ENCODE measurements at regions not wholly inside any gene's neighbourhood (a gene's known extent, or its start where the extent isn't known, plus 50 kb on each side); places are given as distances from the start of the nearest gene placed in this dataset.

GRCh38 chr7:45983720-45984255 lies 62.7 kb upstream of the IGFBP3 start:
- no peak for DNase-seq (ENCODE audit: low read depth)

- no peak for DNase-seq (ENCODE audit: low read depth)
Measured at GRCh38 chr7:45982907-45983719, 62.0 kb upstream of the IGFBP3 start.

GRCh38 chr7:45982132-45982531 lies 61.1 kb upstream of the IGFBP3 start:
- DNase-seq (ENCODE audit: low read depth), result no peak

- no peak for DNase-seq (ENCODE audit: low read depth)
Measured at GRCh38 chr7:45980973-45981372, 59.9 kb upstream of the IGFBP3 start.

DNA sequence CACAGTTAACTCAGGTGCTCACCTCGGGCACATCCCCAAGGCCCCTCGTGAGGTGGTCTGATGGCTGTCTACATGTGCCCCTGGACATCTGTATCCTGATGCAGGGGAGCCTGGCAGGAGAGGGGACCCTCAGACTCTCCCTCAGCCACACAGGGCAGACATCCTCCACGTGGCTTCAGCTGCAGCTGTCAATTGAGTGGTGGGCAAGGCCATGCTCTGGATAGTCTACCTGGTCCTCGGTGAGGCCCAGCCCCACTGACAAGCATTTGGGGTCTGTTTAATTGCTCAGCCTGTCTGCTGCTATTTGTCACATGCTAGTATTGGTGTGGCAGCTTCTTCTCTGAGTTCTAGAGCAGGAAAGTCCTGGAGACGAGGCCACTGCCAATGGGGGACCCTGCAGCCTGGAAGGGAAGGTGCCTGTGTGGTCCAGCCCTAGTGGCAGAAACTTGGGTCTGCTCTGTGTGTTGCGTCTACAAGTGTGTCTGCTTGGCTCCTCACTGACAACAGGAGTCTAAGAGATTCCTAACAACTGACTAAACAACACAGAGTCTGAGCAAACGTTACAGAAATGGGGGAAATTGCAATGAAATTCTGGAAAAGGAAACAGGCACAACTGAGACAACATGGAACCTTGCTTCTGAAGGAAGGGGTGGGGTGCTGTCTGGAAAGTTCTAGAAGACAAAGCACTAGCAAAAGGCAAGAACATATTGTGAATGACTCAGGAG lies 59.3 kb upstream of the IGFBP3 start:
- peak; percentile 73 for DNase-seq (ENCODE audit: low read depth)

GRCh38 chr7:45979275-45980180 lies 58.5 kb upstream of the IGFBP3 start:
- no peak for DNase-seq (ENCODE audit: low read depth)

DNA sequence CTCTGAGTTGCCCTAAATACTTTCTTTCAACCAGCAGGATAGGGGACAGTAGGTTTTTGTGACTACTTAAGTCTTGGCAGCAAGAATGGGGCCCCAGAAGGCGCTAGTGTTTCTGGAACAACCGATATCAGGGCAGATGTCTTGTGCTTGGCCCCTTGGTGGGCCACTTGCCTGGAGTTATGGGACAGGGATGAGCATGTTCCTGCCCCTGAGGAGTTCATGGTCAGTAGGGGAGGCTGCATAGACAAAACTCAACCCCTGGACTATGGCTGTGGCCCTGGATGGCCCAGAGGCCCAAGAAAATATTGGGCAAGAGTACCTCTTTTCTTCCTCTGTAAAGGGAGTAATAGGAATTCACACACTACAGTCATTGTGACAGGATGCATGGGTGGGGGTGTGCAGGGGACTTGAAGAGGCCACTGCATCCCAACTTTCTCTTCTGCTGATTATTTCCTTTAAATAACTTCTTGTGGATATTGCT lies 57.7 kb upstream of the IGFBP3 start:
- DNase-seq (ENCODE audit: low read depth), result no peak

DNA sequence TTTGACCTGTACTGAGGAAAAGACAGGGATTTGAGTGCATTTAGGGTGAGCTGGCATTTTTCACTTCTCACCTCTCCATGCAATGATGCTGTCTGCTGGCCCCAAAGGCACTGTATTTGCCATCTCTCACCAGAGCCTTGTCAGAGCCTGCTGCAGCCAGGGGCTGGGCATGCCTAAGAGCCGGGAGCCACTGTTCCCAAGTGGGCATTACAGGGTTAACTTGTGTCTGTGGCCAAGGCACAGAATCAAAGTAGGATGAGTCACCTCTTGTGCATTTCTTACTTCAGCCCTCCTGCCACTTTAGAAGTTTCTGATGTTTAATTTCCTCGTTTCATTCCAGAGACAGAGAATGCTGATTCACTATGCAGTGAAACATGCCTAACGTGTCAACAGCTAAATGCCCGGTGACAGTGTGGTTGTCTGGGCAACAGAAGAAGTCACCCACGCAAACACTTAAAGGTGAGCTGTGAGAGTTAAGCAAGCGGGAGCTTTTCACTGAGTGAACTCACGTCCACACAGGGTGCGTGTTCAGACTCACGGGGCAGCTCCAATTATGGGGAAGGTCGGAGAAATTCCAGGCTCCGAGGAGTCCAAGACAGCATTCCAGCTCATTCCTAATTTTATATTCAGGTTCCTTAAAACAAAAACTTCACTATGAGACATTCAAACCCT lies 57.1 kb upstream of the IGFBP3 start:
- DNase-seq (ENCODE audit: low read depth), result peak; percentile 99

DNA sequence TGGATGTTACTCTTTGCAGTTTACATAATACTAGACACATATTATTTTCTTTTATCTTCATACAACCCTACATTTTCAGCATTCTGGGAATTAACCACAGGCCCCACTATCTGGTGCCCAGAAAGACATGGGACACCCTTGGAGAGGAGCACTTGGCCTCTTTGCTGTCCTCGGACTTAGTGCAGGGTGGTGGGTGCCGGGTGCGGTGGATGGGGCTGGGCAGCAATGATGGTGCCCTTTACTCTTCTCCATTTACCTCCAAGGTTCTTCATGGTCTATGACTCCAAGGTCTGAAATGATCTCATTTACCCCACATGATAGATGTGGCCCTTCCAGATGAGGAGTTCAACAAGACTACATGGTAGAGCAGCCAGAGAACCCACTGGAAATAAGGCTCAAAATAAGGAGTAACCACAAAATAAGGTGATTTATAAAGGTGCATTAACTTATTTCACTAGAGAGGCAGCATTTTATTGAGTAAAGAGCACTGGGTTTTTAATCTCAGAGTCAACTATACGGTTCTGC lies 56.2 kb upstream of the IGFBP3 start:
- DNase-seq (ENCODE audit: low read depth), result no peak

GRCh38 chr7:45976485-45976856 lies 55.4 kb upstream of the IGFBP3 start:
- DNase-seq (ENCODE audit: low read depth), result no peak

- no peak for DNase-seq (ENCODE audit: low read depth)
Measured at GRCh38 chr7:45975847-45976484, 54.9 kb upstream of the IGFBP3 start.

GRCh38 chr7:45975367-45975766 lies 54.3 kb upstream of the IGFBP3 start:
- DNase-seq (ENCODE audit: low read depth), result no peak

DNA sequence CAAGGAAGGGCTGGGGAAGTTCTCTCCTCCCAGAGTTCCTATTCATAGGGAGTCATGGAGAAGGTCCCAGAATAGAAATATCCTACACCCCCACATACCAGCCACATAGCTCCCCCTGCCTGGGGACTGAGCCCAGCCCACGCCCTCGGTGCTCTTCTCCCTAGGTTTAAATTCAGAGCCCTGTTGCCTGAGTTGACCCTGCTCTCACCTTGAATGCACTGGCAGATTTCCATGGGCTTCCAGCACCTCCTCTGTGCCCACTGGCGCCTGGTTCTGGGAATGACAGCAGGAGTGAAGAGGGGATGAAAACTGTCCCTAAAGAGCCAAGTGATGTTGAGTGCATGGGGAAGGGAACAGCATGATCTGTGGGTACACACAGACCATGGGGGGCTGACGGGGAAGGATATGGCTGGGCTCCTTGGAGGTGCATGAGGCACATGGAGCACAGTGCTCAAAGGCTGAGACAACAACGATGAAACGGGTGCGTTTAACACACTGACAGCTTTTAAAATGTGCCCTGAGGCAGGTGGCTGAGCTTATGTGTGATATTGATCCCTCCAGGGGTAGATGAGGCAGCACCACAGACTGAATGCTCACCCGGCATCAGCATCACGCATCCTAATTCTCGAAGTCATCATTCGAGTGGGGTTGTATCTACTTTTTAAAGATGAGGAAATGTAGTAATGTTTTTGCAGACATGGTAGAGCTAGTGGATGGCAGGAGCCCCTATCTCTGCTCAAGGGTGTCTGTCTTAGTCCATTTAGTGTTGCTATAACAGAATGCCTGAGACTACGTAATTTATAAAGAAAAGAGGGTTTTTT lies 53.7 kb upstream of the IGFBP3 start:
- no peak for DNase-seq (ENCODE audit: low read depth)

DNA sequence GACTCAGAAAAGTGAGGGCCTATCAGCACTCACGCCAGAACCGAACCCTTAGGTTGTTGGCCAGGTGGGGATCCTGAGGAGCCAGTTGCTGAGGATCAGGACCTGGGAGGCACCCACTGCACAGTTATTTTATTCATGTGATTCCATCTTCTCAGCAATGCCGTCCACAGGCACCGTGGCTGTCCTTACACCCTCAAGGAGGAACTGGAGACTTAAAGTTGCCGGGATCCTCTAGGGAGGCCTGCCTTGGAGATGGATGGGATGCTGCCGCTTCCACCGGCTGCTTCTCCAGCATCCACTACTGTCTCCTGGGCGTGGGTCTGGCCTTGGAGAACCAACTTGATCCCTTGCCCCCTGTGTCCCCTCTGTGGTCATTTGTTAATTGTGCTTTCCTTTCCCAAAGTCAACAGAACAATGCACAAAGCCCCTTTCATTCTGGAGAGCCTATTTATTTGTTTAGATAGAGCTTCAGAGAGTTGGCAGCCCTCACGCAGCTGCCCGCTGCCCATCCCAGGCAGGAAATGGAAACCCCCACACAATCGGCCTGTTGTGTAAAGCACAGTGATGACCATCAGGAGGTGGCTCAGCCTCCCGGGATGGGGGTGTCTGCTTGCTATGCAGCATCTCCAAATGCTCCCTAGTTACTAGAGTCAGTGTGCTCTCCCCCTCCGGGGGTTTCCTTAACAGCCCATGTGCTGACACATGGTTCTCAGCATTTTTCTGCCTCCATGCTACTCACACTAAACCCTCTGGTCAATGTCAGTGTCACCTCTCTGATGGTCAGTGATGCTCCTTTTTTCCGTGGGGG lies 52.9 kb upstream of the IGFBP3 start:
- no peak for DNase-seq (ENCODE audit: low read depth)

DNA sequence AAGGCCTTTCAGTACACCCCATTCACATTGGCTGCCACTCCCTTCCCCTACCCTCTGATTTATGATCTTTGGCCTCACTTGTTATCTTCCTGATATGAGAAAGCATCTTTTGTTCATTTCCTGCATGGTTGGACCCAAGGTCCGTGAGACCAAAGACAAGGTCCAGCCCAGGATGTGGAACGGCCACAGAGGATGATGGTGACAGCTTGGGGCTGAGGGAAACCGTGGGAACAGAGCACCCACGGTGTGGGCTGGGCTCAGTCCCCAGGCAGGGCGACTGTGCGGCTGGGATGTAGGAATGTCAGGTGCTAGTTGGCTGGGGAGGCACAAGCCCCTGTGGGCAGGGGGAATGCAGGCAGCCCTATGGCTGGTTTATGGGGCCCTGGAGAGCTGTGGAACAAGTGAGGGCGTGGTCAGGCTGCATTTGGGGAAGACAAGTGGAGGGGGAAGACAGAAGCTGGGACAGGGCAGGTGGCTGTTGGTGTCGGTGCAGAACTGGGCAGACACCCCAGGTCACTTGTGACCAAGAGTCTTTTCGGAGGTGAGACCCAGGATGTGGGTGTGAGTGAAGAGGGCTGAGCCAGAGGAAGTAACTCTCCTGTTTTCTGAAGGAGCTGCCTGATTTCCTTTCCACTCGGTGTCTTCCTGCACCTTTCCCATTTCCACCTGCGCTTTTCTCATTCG lies 51.7 kb upstream of the IGFBP3 start:
- DNase-seq (ENCODE audit: low read depth), result no peak

- DNase-seq (ENCODE audit: low read depth), result no peak
Measured at GRCh38 chr7:45971661-45972175, 50.6 kb upstream of the IGFBP3 start.

DNA sequence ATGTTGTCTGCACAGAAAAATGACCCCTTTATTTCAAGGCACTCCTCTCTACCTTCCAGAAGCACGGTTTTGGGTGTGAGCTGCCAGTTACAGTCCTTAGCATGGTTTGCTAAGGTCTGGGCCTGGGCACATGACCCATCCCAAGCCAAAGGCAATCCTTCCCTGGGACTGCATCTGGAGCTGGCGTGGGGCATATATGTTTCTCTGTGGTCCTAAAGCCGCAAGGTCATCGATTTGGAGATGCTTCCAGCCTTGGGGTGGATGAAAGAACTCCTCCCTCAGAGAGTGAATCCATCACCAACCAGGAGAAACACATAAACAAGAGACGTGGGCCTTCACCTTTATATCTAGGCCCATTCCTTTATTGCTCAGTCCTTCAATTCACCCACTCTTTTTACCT lies 50.1 kb upstream of the IGFBP3 start:
- DNase-seq (ENCODE audit: low read depth), result no peak
